Activated naive CD4-positive, alpha-beta T cell treated with anti-CD3 and anti-CD28 coated beads, Interleukin-2, amount 10 ng/mL, durations not matched to agents 7 days and 5 days (primary cell): ENCODE measurements at regions not wholly inside any gene's neighbourhood (a gene's known extent, or its start where the extent isn't known, plus 50 kb on each side); places are given as distances from the start of the nearest gene placed in this dataset.
"Not testable (repeated sequence)": the region's sequence is repeated elsewhere in the genome, so short reads cannot be mapped to it uniquely, and the experiment has no call there.

Source experiments
- CTCF ChIA-PET: fragments of 350-600 bp; sonication (Branson Sonifier 250); formaldehyde crosslinking; loops from one replicate; lab custom pipeline; 2021; ENCODE audit warnings: antibody characterized with exemption; lab: Charles Lee
- DNase-seq: peaks from one replicate; pipeline ENCODE4 v3.0.0-alpha.2; 2020
- H3K27ac Mint-ChIP-seq: one replicate; pipeline ENCODE4 v1.8.0; 2021; ENCODE audit warnings: mild to moderate bottlenecking, moderate library complexity, mixed read lengths
- H3K27me3 Mint-ChIP-seq: one replicate; pipeline ENCODE4 v1.8.0; 2021; ENCODE audit warnings: mild to moderate bottlenecking, mixed read lengths
- H3K36me3 Mint-ChIP-seq: one replicate; pipeline ENCODE4 v1.8.0; 2021; ENCODE audit warnings: mixed read lengths
- H3K4me1 Mint-ChIP-seq: one replicate; pipeline ENCODE4 v1.8.0; 2021; ENCODE audit warnings: mixed read lengths
- H3K4me3 Mint-ChIP-seq: one replicate; pipeline ENCODE4 v1.8.0; 2021; ENCODE audit warnings: mild to moderate bottlenecking, moderate library complexity, mixed read lengths
- H3K9me3 Mint-ChIP-seq: one replicate; pipeline ENCODE4 v1.8.0; 2021; ENCODE audit warnings: mixed read lengths

- H3K4me3 Mint-ChIP-seq, result no peak overlapping the region
- no peaks in the 10 kb centered on the region for H3K9me3 Mint-ChIP-seq
- H3K27me3 Mint-ChIP-seq, result no peaks in the 10 kb centered on the region
- CTCF ChIA-PET, result no interaction called here
- no peaks in the 10 kb centered on the region for H3K4me1 Mint-ChIP-seq
- DNase-seq, result no peak
- no peaks in the 10 kb centered on the region for H3K36me3 Mint-ChIP-seq
- H3K27ac Mint-ChIP-seq, result no peak overlapping the region
These were observed 945.8 kb upstream of the ADGRB3 start for GRCh38 chr6:67689329-67689728.

GRCh38 chr6:67687396-67687795 is 947.7 kb upstream of the ADGRB3 start:
- H3K4me3 Mint-ChIP-seq, result no peak overlapping the region
- H3K4me1 Mint-ChIP-seq, result no peaks in the 10 kb centered on the region
- H3K27me3 Mint-ChIP-seq, result no peaks in the 10 kb centered on the region
- CTCF ChIA-PET, result no interaction called here
- no peak overlapping the region for H3K27ac Mint-ChIP-seq
- DNase-seq, result no peak
- no peaks in the 10 kb centered on the region for H3K9me3 Mint-ChIP-seq
- no peaks in the 10 kb centered on the region for H3K36me3 Mint-ChIP-seq

- H3K9me3 Mint-ChIP-seq, CTCF ChIA-PET, H3K36me3 Mint-ChIP-seq, DNase-seq, H3K4me1 Mint-ChIP-seq, H3K27ac Mint-ChIP-seq, H3K4me3 Mint-ChIP-seq, H3K27me3 Mint-ChIP-seq: not testable (repeated sequence)
These were observed 948.9 kb upstream of the ADGRB3 start for GRCh38 chr6:67686225-67686624.

GRCh38 chr6:67683960-67684359 is 951.1 kb upstream of the ADGRB3 start:
- H3K36me3 Mint-ChIP-seq, result no peaks in the 10 kb centered on the region
- H3K4me1 Mint-ChIP-seq, result no peaks in the 10 kb centered on the region

GRCh38 chr6:67680297-67680932 is 954.7 kb upstream of the ADGRB3 start:
- Mint-ChIP-seq H3K27ac (no peak overlapping the region), H3K4me3 (no peak overlapping the region), H3K27me3 (no peaks in the 10 kb centered on the region), H3K4me1 (no peaks in the 10 kb centered on the region), H3K36me3 (no peaks in the 10 kb centered on the region), H3K9me3 (peaks cover 11% of the 10 kb centered on the region)
- CTCF ChIA-PET, result no interaction called here
- no peak for DNase-seq

More at GRCh38 chr6:67683960-67684359, 951.1 kb upstream of the ADGRB3 start:
- CTCF ChIA-PET, result no interaction called here
- Mint-ChIP-seq H3K4me3 (no peak overlapping the region), H3K27me3 (no peaks in the 10 kb centered on the region), H3K9me3 (peaks cover 3% of the 10 kb centered on the region), H3K27ac (no peak overlapping the region)
- no peak for DNase-seq

GRCh38 chr6:67679566-67680296 is 955.4 kb upstream of the ADGRB3 start:
- H3K4me3 Mint-ChIP-seq, result no peak overlapping the region
- CTCF ChIA-PET, result no interaction called here
- no peak for DNase-seq
- no peaks in the 10 kb centered on the region for H3K27me3 Mint-ChIP-seq
- H3K36me3 Mint-ChIP-seq, result no peaks in the 10 kb centered on the region
- H3K9me3 Mint-ChIP-seq, result peaks cover 11% of the 10 kb centered on the region
- no peaks in the 10 kb centered on the region for H3K4me1 Mint-ChIP-seq
- no peak overlapping the region for H3K27ac Mint-ChIP-seq

- no peak overlapping the region for H3K27ac Mint-ChIP-seq
- H3K36me3 Mint-ChIP-seq, result no peaks in the 10 kb centered on the region
- H3K9me3 Mint-ChIP-seq, result peaks cover 14% of the 10 kb centered on the region
- no peaks in the 10 kb centered on the region for H3K4me1 Mint-ChIP-seq
- no peak for DNase-seq
- H3K27me3 Mint-ChIP-seq, result no peaks in the 10 kb centered on the region
- CTCF ChIA-PET, result no interaction called here
- H3K4me3 Mint-ChIP-seq, result no peak overlapping the region
These were observed 958.2 kb upstream of the ADGRB3 start for GRCh38 chr6:67676892-67677291.

- CTCF ChIA-PET, result no interaction called here
- Mint-ChIP-seq H3K4me1 (no peaks in the 10 kb centered on the region), H3K4me3 (no peak overlapping the region), H3K9me3 (peaks cover 6% of the 10 kb centered on the region), H3K27ac (no peak overlapping the region), H3K36me3 (no peaks in the 10 kb centered on the region), H3K27me3 (no peaks in the 10 kb centered on the region)
- DNase-seq, result no peak
These were observed 967.3 kb upstream of the ADGRB3 start for GRCh38 chr6:67667637-67668422.

GRCh38 chr6:67666177-67666964 is 968.7 kb upstream of the ADGRB3 start:
- no peaks in the 10 kb centered on the region for H3K36me3 Mint-ChIP-seq
- no peaks in the 10 kb centered on the region for H3K27me3 Mint-ChIP-seq
- peaks cover 7% of the 10 kb centered on the region for H3K9me3 Mint-ChIP-seq
- H3K4me1 Mint-ChIP-seq, result no peaks in the 10 kb centered on the region
- H3K4me3 Mint-ChIP-seq, result no peak overlapping the region
- CTCF ChIA-PET, result no interaction called here
- no peak for DNase-seq
- H3K27ac Mint-ChIP-seq, result no peak overlapping the region

- H3K4me3 Mint-ChIP-seq, result no peak overlapping the region
- H3K4me1 Mint-ChIP-seq, result no peaks in the 10 kb centered on the region
- H3K36me3 Mint-ChIP-seq, result no peaks in the 10 kb centered on the region
- CTCF ChIA-PET, result no interaction called here
- H3K27me3 Mint-ChIP-seq, result no peaks in the 10 kb centered on the region
- no peak overlapping the region for H3K27ac Mint-ChIP-seq
- DNase-seq, result no peak
- H3K9me3 Mint-ChIP-seq, result peaks cover 5% of the 10 kb centered on the region
These were observed 970.1 kb upstream of the ADGRB3 start for GRCh38 chr6:67664942-67665341.

GRCh38 chr6:67663105-67663895 is 971.8 kb upstream of the ADGRB3 start:
- H3K4me3 Mint-ChIP-seq, result no peak overlapping the region
- CTCF ChIA-PET, result no interaction called here
- H3K9me3 Mint-ChIP-seq, result peaks cover 4% of the 10 kb centered on the region
- DNase-seq, result no peak
- H3K27ac Mint-ChIP-seq, result no peak overlapping the region
- no peaks in the 10 kb centered on the region for H3K27me3 Mint-ChIP-seq
- H3K4me1 Mint-ChIP-seq, result no peaks in the 10 kb centered on the region
- no peaks in the 10 kb centered on the region for H3K36me3 Mint-ChIP-seq

- CTCF ChIA-PET, result no interaction called here
- Mint-ChIP-seq H3K9me3 (peaks cover 5% of the 10 kb centered on the region), H3K36me3 (no peaks in the 10 kb centered on the region), H3K27ac (no peak overlapping the region), H3K4me3 (no peak overlapping the region), H3K4me1 (no peaks in the 10 kb centered on the region), H3K27me3 (no peaks in the 10 kb centered on the region)
- DNase-seq, result no peak
These were observed 981.5 kb upstream of the ADGRB3 start for GRCh38 chr6:67653561-67653960.

- Mint-ChIP-seq H3K9me3 (peaks cover 3% of the 10 kb centered on the region), H3K27ac (no peak overlapping the region)
- no peak for DNase-seq
These were observed 988.5 kb upstream of the ADGRB3 start for GRCh38 chr6:67646550-67646949.

More at GRCh38 chr6:67646550-67646949, 988.5 kb upstream of the ADGRB3 start:
- H3K27me3 Mint-ChIP-seq, result no peaks in the 10 kb centered on the region
- H3K4me3 Mint-ChIP-seq, result no peak overlapping the region
- CTCF ChIA-PET, result no interaction called here
- no peaks in the 10 kb centered on the region for H3K4me1 Mint-ChIP-seq
- no peaks in the 10 kb centered on the region for H3K36me3 Mint-ChIP-seq
